IPS-15b (cell line): ENCODE measurements at regions not wholly inside any gene's neighbourhood (a gene's known extent, or its start where the extent isn't known, plus 50 kb on each side); places are given as distances from the start of the nearest gene placed in this dataset.
A peak's percentile ranks its signal among the peaks of the same experiment; 100 is the strongest.

Source experiments
- H3K27me3 ChIP-seq: one replicate; pipeline ENCODE4 v1.6.1; 2013; ENCODE audit warnings: low read length; ENCODE audit not compliant: control insufficient read depth, insufficient read depth
- H3K36me3 ChIP-seq: one replicate; pipeline ENCODE4 v1.6.1; 2013; ENCODE audit warnings: low read length; ENCODE audit not compliant: control insufficient read depth, insufficient read depth
- H3K4me1 ChIP-seq: one replicate; pipeline ENCODE4 v1.6.1; 2013; ENCODE audit warnings: mild to moderate bottlenecking, low read length; ENCODE audit not compliant: control insufficient read depth, insufficient read depth
- H3K4me3 ChIP-seq: one replicate; pipeline ENCODE4 v1.5.1; 2013; ENCODE audit warnings: low read depth, low read length
- H3K9ac ChIP-seq: one replicate; pipeline ENCODE4 v1.6.1; 2013; ENCODE audit warnings: low read depth, mild to moderate bottlenecking, low read length
- H3K9me3 ChIP-seq: one replicate; pipeline ENCODE4 v1.6.1; 2013; ENCODE audit warnings: mild to moderate bottlenecking, low read length; ENCODE audit not compliant: control insufficient read depth, insufficient read depth

- H3K4me3 ChIP-seq: no peak overlapping the region
- H3K4me1 ChIP-seq: peaks cover 18% of the 10 kb centered on the region
- H3K9ac ChIP-seq: no peak overlapping the region
- H3K9me3 ChIP-seq: no peaks in the 10 kb centered on the region
- peaks cover 34% of the 10 kb centered on the region for H3K27me3 ChIP-seq
- no peaks in the 10 kb centered on the region for H3K36me3 ChIP-seq
Observed at GRCh38 chr9:129493002-129493705, 127.7 kb downstream of the C9orf50 start.

GRCh38 chr9:129491487-129491855 is 129.4 kb downstream of the C9orf50 start:
- H3K9me3 ChIP-seq: no peaks in the 10 kb centered on the region
- no peak overlapping the region for H3K9ac ChIP-seq
- no peak overlapping the region for H3K4me3 ChIP-seq
- peaks cover 3% of the 10 kb centered on the region for H3K36me3 ChIP-seq
- H3K27me3 ChIP-seq: peaks cover 49% of the 10 kb centered on the region
- H3K4me1 ChIP-seq: peaks cover 18% of the 10 kb centered on the region

DNA sequence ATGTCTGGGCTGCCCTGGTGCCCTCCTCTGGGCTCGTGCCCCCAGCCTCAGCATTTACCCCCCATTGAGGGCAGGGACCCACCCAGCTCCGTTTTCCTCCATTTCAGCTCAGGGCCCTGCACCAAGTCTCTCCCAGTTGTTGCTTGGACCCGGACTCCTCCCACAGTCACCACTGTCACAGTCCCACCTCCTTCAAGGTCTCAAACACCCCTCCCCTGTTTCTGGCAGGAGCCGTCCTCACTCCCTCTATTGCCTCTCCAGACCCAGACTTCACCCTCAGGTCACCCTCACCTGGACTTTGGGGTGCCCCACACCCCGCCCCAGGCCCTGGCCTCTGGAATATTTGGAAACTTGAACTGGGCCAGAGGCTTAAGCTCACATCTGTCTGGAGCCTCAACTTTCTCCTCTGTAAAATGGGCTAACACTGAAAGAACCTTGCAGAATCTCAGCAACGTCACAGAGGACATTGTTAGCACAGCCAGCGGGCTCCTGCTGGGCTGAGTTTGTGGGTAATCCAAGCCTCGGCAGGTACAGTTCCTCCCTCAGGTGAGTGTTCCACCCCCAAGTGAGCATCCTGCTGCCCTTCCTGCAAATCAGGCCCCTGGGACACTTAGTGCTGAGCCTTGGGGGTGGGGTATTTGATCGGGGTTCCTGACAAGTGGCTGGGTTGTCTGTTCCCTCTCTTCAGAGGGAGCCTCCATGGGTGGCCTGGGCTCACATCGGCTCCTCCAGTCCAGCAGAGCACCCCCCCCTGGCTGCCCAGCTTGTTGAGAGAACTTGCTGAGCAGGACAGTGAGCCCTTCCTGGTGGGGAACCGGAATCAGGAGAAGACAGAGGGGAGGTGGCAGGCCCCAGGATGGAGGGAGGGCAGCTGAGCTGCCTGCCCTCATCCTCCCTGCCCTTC is 130.1 kb downstream of the C9orf50 start:
- H3K4me3 ChIP-seq: no peak overlapping the region
- peaks cover 52% of the 10 kb centered on the region for H3K27me3 ChIP-seq
- H3K9ac ChIP-seq: no peak overlapping the region
- peaks cover 3% of the 10 kb centered on the region for H3K36me3 ChIP-seq
- no peaks in the 10 kb centered on the region for H3K9me3 ChIP-seq
- H3K4me1 ChIP-seq: peaks cover 18% of the 10 kb centered on the region

DNA sequence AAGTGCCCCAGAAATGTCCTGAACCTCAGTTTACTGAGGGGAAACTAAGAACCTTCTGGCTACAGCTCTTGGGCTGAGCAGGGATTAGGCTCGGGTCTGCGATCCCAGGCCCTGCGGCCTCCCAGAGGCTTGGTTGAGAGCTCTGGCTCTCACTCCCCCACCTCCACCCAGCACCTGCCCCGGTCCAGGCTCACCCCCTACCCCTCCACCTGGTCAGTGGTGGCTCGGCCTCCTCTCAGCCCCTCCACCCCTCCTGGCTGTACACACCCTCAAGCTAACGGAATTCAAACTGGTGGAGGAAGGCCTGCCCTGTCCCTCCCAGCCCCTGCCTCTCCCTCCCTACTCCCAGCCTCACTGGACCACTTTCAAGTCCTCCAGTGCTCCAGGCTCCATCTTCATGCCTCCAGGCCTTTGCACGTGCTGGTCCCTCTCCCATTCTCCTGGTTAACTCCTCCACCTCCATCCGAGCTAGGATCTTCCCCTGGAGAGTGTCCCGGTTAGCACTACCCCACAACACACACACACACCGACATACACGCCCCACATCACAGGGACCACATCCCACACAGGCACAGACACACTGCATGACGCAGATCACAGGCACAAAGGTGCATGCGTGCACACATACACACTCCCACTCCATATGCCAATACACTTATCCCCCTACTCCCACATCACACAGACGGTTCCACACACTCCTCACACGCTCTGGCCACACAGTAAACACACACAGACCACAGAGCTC is 130.9 kb downstream of the C9orf50 start:
- H3K4me3 ChIP-seq: peak overlapping the region; percentile 8

GRCh38 chr9:129487658-129488483 is 133.0 kb downstream of the C9orf50 start:
- H3K4me1 ChIP-seq: peaks cover 13% of the 10 kb centered on the region
- H3K9ac ChIP-seq: no peak overlapping the region
- peaks cover 58% of the 10 kb centered on the region for H3K27me3 ChIP-seq
- no peaks in the 10 kb centered on the region for H3K9me3 ChIP-seq
- peaks cover 3% of the 10 kb centered on the region for H3K36me3 ChIP-seq
- peak overlapping the region; percentile 37 for H3K4me3 ChIP-seq

More for the DNA sequence above, 130.9 kb downstream of the C9orf50 start:
- Histone ChIP-seq H3K27me3 (peaks cover 53% of the 10 kb centered on the region), H3K36me3 (peaks cover 3% of the 10 kb centered on the region), H3K9ac (no peak overlapping the region), H3K4me1 (peaks cover 13% of the 10 kb centered on the region), H3K9me3 (no peaks in the 10 kb centered on the region)

- H3K9me3 ChIP-seq: no peaks in the 10 kb centered on the region
- H3K36me3 ChIP-seq: peaks cover 3% of the 10 kb centered on the region
- H3K4me3 ChIP-seq: no peak overlapping the region
- H3K4me1 ChIP-seq: peaks cover 13% of the 10 kb centered on the region
- H3K27me3 ChIP-seq: peaks cover 58% of the 10 kb centered on the region
- H3K9ac ChIP-seq: no peak overlapping the region
Observed at GRCh38 chr9:129486756-129487657, 133.9 kb downstream of the C9orf50 start.

DNA sequence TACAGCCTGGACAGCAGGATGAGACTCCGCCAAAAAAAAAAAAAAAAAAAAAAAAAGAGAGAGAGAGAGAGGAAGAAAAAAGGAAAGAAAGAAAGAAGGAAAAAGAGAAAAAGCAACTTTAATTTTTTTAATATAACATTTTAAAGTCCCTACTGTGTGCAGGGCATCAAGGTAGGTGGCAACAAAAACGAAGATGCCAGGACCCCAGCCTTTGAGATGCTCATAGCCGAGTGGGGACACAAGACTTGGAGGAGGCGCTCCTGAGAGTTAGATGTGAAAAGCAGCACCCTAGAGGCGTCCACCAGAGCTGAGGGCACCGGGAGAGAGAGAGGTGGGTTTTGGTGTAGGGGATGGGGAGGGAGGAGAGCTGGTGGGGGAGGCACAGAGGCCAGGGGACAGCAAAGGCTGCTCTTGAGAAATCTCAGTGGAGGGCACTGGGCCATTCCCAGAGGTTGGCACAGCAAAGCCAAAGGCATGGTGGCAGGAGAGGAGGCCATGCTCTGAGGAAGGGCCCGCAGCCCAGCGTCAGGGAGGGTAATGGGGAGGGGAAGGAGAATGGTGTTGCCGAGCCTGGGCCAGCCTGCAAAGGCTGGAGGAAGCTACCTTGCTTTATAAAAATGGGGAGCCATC is 135.6 kb downstream of the C9orf50 start:
- Histone ChIP-seq H3K36me3 (peaks cover 3% of the 10 kb centered on the region), H3K9ac (no peak overlapping the region), H3K9me3 (no peaks in the 10 kb centered on the region), H3K27me3 (peaks cover 64% of the 10 kb centered on the region), H3K4me1 (peaks cover 9% of the 10 kb centered on the region), H3K4me3 (no peak overlapping the region)

DNA sequence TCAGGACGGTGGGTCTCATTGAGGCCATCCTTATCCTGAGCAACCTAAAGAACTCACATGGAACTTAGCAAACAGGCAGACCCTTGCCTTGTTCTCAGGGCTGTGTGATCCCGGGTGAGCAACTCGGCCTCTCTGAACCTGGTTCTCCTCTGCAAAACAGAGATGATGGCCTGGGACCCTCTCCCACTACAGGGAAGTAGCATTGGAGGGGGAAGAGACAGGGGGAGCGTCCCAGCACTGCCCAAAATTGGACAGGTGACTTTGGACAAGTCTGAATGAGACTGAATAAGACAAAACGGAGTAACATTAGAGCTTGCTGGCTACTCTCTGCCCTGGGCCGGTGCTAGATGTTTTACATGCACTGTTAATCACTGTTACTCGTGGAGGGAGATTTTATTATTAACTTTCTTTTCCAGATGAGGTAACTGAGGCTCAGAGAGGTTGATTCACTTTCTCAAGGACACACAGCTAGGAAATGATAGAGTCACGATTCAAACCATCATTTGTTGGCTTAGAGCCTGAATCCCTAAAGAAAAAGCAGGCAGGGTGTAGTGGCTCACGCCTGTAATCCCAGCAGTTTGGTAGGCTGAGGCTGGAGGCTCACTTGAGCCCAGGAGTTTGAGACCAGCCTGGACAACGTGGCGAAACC is 136.4 kb downstream of the C9orf50 start:
- no peak overlapping the region for H3K9ac ChIP-seq
- no peak overlapping the region for H3K4me3 ChIP-seq
- H3K36me3 ChIP-seq: peaks cover 3% of the 10 kb centered on the region
- H3K9me3 ChIP-seq: no peaks in the 10 kb centered on the region
- H3K4me1 ChIP-seq: peaks cover 9% of the 10 kb centered on the region
- peaks cover 57% of the 10 kb centered on the region for H3K27me3 ChIP-seq

- no peak overlapping the region for H3K9ac ChIP-seq
- peaks cover 4% of the 10 kb centered on the region for H3K4me1 ChIP-seq
- peak overlapping the region; percentile 46 for H3K4me3 ChIP-seq
- H3K36me3 ChIP-seq: peaks cover 3% of the 10 kb centered on the region
- peaks cover 61% of the 10 kb centered on the region for H3K27me3 ChIP-seq
- no peaks in the 10 kb centered on the region for H3K9me3 ChIP-seq
Observed at GRCh38 chr9:129483415-129484351, 137.2 kb downstream of the C9orf50 start.
